Putamen (tissue), 1 donor: ENCODE measurements at regions not wholly inside any gene's neighbourhood (a gene's known extent, or its start where the extent isn't known, plus 50 kb on each side); places are given as distances from the start of the nearest gene placed in this dataset.
A peak's percentile ranks its signal among the peaks of the same experiment; 100 is the strongest.

Experiments
- DNase-seq: peaks from one replicate; pipeline ENCODE4 v3.0.0-alpha.2; 2016; ENCODE audit warnings: low spot score

- no peak for DNase-seq
Measured at GRCh38 chr1:232682248-232682647, 52.3 kb upstream of the SIPA1L2 start.

- DNase-seq = no peak
Measured at GRCh38 chr1:232684371-232685105, 54.6 kb upstream of the SIPA1L2 start.

- no peak for DNase-seq
Measured at GRCh38 chr1:232686346-232686745, 56.4 kb upstream of the SIPA1L2 start.

GRCh38 chr1:232687304-232687703, 57.4 kb upstream of the SIPA1L2 start:
- no peak for DNase-seq

GRCh38 chr1:232687728-232688127, 57.8 kb upstream of the SIPA1L2 start:
- no peak for DNase-seq

- no peak for DNase-seq
Measured at GRCh38 chr1:232688398-232688797, 58.5 kb upstream of the SIPA1L2 start.

GRCh38 chr1:232689711-232690110, 59.8 kb upstream of the SIPA1L2 start:
- no peak for DNase-seq

GRCh38 chr1:232690285-232690935, 60.5 kb upstream of the SIPA1L2 start:
- no peak for DNase-seq

- DNase-seq = no peak
Measured at GRCh38 chr1:232694475-232694874, 64.5 kb upstream of the SIPA1L2 start.

GRCh38 chr1:232695621-232696385, 65.9 kb upstream of the SIPA1L2 start:
- no peak for DNase-seq

GRCh38 chr1:232696466-232696865, 66.5 kb upstream of the SIPA1L2 start:
- no peak for DNase-seq

GRCh38 chr1:232697187-232697822, 67.4 kb upstream of the SIPA1L2 start:
- DNase-seq = no peak

GRCh38 chr1:232699814-232700213, 69.9 kb upstream of the SIPA1L2 start:
- no peak for DNase-seq

- no peak for DNase-seq
Measured at GRCh38 chr1:232702911-232703310, 73.0 kb upstream of the SIPA1L2 start.

- no peak for DNase-seq
Measured at GRCh38 chr1:232704256-232704655, 74.3 kb upstream of the SIPA1L2 start.

GRCh38 chr1:232704694-232705680, 75.1 kb upstream of the SIPA1L2 start:
- peak; percentile 83 for DNase-seq

GRCh38 chr1:232705815-232706575, 76.1 kb upstream of the SIPA1L2 start:
- DNase-seq = no peak

GRCh38 chr1:232707142-232707541, 77.2 kb upstream of the SIPA1L2 start:
- no peak for DNase-seq

GRCh38 chr1:232709386-232709785, 79.5 kb upstream of the SIPA1L2 start:
- DNase-seq = no peak

- DNase-seq = peak; percentile 15
Measured at GRCh38 chr1:232711996-232712395, 82.1 kb upstream of the SIPA1L2 start.
